ENCODE measurements at regions not wholly inside any gene's neighbourhood (a gene's known extent, or its start where the extent isn't known, plus 50 kb on each side); places are given as distances from the start of the nearest gene placed in this dataset.

- no peak for DNase-seq (ENCODE audit: low read depth)
Observed at GRCh38 chr21:16752475-16752857, 760.4 kb upstream of the CXADR start.

- no peak for DNase-seq (ENCODE audit: low read depth)
Observed at GRCh38 chr21:16755061-16755460, 757.8 kb upstream of the CXADR start.

- DNase-seq (ENCODE audit: low read depth): no peak
Observed at GRCh38 chr21:16767201-16767600, 745.6 kb upstream of the CXADR start.

- no peak for DNase-seq (ENCODE audit: low read depth)
Observed at GRCh38 chr21:16768096-16768495, 744.7 kb upstream of the CXADR start.

- no peak for DNase-seq (ENCODE audit: low read depth)
Observed at GRCh38 chr21:16770266-16770665, 742.6 kb upstream of the CXADR start.

- DNase-seq (ENCODE audit: low read depth): no peak
Observed at GRCh38 chr21:16773206-16773605, 739.6 kb upstream of the CXADR start.

GRCh38 chr21:16775076-16775475 is 737.8 kb upstream of the CXADR start:
- DNase-seq (ENCODE audit: low read depth): no peak

- no peak for DNase-seq (ENCODE audit: low read depth)
Observed at GRCh38 chr21:16777041-16777720, 735.7 kb upstream of the CXADR start.

GRCh38 chr21:16788584-16788983 is 724.3 kb upstream of the CXADR start:
- no peak for DNase-seq (ENCODE audit: low read depth)

- DNase-seq (ENCODE audit: low read depth): no peak
Observed at GRCh38 chr21:16789636-16790035, 723.2 kb upstream of the CXADR start.

- no peak for DNase-seq (ENCODE audit: low read depth)
Observed at GRCh38 chr21:16792101-16792500, 720.7 kb upstream of the CXADR start.

- DNase-seq (ENCODE audit: low read depth): no peak
Observed at GRCh38 chr21:16794950-16795349, 717.9 kb upstream of the CXADR start.

- no peak for DNase-seq (ENCODE audit: low read depth)
Observed at GRCh38 chr21:16796776-16797175, 716.1 kb upstream of the CXADR start.

GRCh38 chr21:16797540-16797939 is 715.3 kb upstream of the CXADR start:
- DNase-seq (ENCODE audit: low read depth): no peak

- no peak for DNase-seq (ENCODE audit: low read depth)
Observed at GRCh38 chr21:16797966-16798365, 714.9 kb upstream of the CXADR start.

GRCh38 chr21:16800536-16801275 is 712.1 kb upstream of the CXADR start:
- DNase-seq (ENCODE audit: low read depth): no peak

- DNase-seq (ENCODE audit: low read depth): no peak
Observed at GRCh38 chr21:16811011-16811410, 701.8 kb upstream of the CXADR start.

- no peak for DNase-seq (ENCODE audit: low read depth)
Observed at GRCh38 chr21:16811970-16812369, 700.9 kb upstream of the CXADR start.

GRCh38 chr21:16815243-16815642 is 697.6 kb upstream of the CXADR start:
- DNase-seq (ENCODE audit: low read depth): no peak

GRCh38 chr21:16821588-16821987 is 691.3 kb upstream of the CXADR start:
- DNase-seq (ENCODE audit: low read depth): no peak

- DNase-seq (ENCODE audit: low read depth): no peak
Observed at GRCh38 chr21:16829532-16829931, 683.3 kb upstream of the CXADR start.

- no peak for DNase-seq (ENCODE audit: low read depth)
Observed at GRCh38 chr21:16832791-16833190, 680.1 kb upstream of the CXADR start.

GRCh38 chr21:16834791-16835190 is 678.1 kb upstream of the CXADR start:
- DNase-seq (ENCODE audit: low read depth): no peak

GRCh38 chr21:16837321-16837720 is 675.5 kb upstream of the CXADR start:
- no peak for DNase-seq (ENCODE audit: low read depth)

Data from activated T-cell treated with anti-CD3 and anti-CD28 coated beads for 24 hours (primary cell).